ENCODE measurements at regions not wholly inside any gene's neighbourhood (a gene's known extent, or its start where the extent isn't known, plus 50 kb on each side); places are given as distances from the start of the nearest gene placed in this dataset.

DNA sequence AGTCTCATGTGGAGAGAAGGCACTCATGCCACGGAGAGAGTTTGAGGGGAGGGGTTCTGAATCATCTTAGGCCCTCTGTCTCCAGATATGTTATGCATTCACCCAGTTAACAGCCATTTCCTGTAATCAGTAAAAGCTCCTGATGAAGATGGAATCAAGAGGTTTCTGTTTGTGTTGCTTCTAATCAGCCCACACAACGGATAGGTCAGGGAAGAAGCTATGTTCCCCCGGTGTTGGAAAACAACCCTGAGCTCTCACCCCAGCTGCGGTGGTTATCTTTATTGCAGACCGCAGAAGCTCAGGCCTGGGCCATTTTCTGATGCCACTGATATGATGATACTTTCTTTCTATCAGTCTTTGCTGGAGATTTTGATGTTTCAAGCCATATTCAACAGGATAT lies 338.5 kb upstream of the ONECUT1 start:
- TF ChIP-seq, protein P1, sequence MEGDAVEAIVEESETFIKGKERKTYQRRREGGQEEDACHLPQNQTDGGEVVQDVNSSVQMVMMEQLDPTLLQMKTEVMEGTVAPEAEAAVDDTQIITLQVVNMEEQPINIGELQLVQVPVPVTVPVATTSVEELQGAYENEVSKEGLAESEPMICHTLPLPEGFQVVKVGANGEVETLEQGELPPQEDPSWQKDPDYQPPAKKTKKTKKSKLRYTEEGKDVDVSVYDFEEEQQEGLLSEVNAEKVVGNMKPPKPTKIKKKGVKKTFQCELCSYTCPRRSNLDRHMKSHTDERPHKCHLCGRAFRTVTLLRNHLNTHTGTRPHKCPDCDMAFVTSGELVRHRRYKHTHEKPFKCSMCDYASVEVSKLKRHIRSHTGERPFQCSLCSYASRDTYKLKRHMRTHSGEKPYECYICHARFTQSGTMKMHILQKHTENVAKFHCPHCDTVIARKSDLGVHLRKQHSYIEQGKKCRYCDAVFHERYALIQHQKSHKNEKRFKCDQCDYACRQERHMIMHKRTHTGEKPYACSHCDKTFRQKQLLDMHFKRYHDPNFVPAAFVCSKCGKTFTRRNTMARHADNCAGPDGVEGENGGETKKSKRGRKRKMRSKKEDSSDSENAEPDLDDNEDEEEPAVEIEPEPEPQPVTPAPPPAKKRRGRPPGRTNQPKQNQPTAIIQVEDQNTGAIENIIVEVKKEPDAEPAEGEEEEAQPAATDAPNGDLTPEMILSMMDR (IDR thresholded peaks at IDR 0.05), result no peak
- TF ChIP-seq POLR2AphosphoS5 (IDR thresholded peaks at IDR 0.05), result no peak
